Gastroesophageal sphincter (tissue), 3 donors: ENCODE measurements at regions not wholly inside any gene's neighbourhood (a gene's known extent, or its start where the extent isn't known, plus 50 kb on each side); places are given as distances from the start of the nearest gene placed in this dataset.

Source experiments
- EP300 ChIP-seq: sonication (generic); formaldehyde crosslinking; IDR thresholded peaks from one replicate; pipeline ENCODE4 v1.6.1; 2017; ENCODE audit warnings: antibody characterized with exemption, mild to moderate bottlenecking
- POLR2A ChIP-seq, 2 donors: fragments of 450-650 bp; IDR thresholded peaks; one replicate each; pipeline ENCODE4 v1.6.1; 2017; ENCODE audit warnings: antibody characterized with exemption in 2 of 2, mild to moderate bottlenecking in 2 of 2, moderate library complexity in 1 of 2
- POLR2AphosphoS5 ChIP-seq: sonication (generic); formaldehyde crosslinking; IDR thresholded peaks from one replicate; pipeline ENCODE4 v1.6.1; 2017; ENCODE audit warnings: antibody characterized with exemption
- TF ChIP-seq, protein P1 (sequence below), 4 experiments: fragments of 200-600 bp in 2 of 4; fragments of 450-650 bp in 2 of 4; sonication (generic) in 1 of 4; IDR thresholded peaks; one replicate each; pipeline ENCODE4 v1.5.1; 2017 to 2019; ENCODE audit warnings: antibody characterized with exemption in 4 of 4, mild to moderate bottlenecking in 2 of 4, moderate library complexity in 2 of 4

DNA sequence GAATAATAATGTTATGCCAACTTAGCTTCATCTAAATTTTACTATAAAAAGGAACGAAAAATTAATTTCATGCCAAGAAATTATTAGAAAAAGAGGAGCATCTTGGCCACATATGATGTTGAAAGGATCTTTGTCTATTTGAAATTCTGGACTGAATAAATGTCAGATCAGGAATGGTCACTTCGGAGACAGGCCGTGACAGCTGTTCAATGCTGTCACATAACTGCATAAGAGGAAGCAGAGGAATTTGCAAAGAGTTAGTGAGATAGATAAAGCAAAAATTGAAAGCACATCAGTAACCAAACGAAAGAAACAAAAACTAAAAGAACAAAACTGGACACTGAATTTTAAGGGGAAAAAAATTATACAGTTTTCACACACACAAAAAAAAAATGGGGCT is 100.9 kb downstream of the GASK1B start:
- TF ChIP-seq, protein P1, sequence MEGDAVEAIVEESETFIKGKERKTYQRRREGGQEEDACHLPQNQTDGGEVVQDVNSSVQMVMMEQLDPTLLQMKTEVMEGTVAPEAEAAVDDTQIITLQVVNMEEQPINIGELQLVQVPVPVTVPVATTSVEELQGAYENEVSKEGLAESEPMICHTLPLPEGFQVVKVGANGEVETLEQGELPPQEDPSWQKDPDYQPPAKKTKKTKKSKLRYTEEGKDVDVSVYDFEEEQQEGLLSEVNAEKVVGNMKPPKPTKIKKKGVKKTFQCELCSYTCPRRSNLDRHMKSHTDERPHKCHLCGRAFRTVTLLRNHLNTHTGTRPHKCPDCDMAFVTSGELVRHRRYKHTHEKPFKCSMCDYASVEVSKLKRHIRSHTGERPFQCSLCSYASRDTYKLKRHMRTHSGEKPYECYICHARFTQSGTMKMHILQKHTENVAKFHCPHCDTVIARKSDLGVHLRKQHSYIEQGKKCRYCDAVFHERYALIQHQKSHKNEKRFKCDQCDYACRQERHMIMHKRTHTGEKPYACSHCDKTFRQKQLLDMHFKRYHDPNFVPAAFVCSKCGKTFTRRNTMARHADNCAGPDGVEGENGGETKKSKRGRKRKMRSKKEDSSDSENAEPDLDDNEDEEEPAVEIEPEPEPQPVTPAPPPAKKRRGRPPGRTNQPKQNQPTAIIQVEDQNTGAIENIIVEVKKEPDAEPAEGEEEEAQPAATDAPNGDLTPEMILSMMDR (IDR thresholded peaks at IDR 0.05), result no peak
- TF ChIP-seq POLR2A (IDR thresholded peaks at IDR 0.05) (no peak), POLR2AphosphoS5 (no peak), EP300 (no peak)
